ENCODE measurements at regions not wholly inside any gene's neighbourhood (a gene's known extent, or its start where the extent isn't known, plus 50 kb on each side); places are given as distances from the start of the nearest gene placed in this dataset.

DNA sequence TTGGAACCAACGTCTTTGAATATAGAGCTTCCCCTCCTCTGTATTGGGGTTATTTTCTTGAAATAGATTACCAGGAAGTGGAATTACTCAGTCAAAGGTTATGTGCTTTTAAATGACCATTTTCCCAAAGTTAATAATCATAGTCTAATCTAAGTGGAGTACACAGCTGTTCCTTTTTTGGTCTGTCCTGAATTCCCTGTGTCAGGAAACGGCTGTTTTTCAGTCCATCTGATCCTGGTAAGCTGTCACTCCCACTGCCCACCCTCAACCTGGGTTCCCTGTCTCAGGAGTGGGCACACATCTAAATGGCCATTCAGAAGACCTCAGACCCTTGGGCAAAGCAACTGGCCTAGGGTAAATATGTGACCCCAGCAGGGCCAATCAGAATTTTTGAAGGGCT, 57.6 kb upstream of the KSR1 start:
- TF ChIP-seq, protein P1, sequence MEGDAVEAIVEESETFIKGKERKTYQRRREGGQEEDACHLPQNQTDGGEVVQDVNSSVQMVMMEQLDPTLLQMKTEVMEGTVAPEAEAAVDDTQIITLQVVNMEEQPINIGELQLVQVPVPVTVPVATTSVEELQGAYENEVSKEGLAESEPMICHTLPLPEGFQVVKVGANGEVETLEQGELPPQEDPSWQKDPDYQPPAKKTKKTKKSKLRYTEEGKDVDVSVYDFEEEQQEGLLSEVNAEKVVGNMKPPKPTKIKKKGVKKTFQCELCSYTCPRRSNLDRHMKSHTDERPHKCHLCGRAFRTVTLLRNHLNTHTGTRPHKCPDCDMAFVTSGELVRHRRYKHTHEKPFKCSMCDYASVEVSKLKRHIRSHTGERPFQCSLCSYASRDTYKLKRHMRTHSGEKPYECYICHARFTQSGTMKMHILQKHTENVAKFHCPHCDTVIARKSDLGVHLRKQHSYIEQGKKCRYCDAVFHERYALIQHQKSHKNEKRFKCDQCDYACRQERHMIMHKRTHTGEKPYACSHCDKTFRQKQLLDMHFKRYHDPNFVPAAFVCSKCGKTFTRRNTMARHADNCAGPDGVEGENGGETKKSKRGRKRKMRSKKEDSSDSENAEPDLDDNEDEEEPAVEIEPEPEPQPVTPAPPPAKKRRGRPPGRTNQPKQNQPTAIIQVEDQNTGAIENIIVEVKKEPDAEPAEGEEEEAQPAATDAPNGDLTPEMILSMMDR (conservative IDR thresholded peaks at IDR 0.05), result no peak

DNA sequence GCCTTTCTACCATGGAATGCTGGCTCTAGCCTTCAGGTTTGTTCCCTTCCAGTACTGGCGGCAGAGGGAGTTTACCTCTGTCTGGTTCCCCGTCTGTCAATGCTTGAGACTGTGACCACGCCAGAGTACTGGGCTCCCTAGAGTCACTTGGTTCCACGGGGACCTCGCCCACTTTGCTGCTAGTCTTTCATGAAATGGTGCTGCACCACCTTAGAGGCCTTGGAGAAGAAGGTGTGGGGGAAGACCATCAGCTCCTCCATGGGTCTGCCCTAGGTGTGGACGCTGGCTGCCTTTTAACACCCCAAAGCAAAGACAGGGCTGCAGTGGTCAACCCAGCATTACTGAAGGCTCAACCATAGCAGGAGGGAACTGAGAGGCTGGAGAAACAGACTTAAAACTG, 55.3 kb upstream of the KSR1 start:
- TF ChIP-seq, protein P1 (conservative IDR thresholded peaks at IDR 0.05), result no peak
- no peak overlapping the region for H3K27ac ChIP-seq

More for the DNA sequence above, 57.6 kb upstream of the KSR1 start:
- H3K27ac ChIP-seq, result no peak overlapping the region

DNA sequence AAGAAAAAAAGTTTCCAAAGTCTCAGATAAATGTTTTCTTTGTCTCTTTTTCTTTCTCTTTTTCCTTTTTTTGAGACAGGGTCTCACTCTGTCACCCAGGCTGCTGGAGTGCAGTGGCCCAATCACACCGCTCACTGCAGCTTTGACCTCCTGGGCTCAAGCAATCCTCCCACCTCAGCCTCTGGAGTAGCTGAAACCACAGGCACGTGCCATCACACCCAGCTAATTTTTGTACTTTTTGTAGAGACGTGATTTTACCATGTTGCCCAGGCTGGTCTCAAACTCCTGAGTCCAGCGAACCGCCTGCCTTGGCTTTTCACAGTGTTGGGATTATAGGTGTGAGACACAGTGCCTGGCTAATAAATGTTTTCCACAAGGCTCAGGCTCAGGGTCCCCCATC, 53.3 kb upstream of the KSR1 start:
- no peak overlapping the region for H3K27ac ChIP-seq
- TF ChIP-seq, protein P1 (conservative IDR thresholded peaks at IDR 0.05), result no peak

DNA sequence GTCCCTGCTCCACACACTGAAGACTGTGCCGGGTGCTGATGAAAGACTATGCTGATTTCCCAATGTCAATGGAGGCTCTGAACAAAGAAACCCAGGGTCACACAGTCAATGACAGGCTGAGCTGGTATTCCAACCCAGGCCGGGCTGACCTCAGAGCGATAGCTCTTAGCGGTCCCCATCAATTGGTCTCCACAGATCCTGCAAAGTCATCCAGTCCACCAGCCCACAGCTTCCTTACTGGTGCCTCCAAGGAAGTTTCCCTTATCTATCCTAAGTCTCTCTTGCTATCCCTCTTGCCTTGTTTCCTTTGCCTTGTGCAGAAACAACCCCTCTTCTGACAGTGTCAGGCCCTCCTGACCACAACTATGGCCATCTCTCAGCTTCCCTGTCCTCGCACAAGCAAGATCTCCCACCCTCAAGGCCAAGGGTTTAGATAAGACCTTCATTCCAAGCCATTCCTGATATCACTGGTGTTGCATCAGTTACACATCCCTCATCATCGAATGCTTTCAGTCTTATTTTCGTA, 52.7 kb upstream of the KSR1 start:
- TF ChIP-seq, protein P1 (conservative IDR thresholded peaks at IDR 0.05), result no peak
- H3K27ac ChIP-seq, result no peak overlapping the region

DNA sequence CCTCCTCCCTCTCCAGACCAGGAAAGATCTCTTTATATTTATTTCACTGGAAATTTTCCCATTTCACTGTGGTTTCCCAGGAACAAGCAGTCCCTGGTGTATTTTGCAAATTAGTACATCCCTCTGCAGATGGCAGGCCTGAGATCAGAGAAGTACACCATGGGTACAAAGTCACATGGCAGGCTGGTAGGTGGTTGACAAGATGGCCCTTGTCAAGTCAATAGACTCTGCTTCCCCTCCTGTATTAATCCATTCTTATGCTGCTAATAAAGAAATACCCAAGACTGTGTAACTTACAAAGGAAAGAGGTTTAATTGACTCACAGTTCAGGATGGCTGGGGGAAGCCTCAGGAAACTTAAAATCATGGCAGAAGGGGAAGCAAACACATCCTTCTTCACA, 51.6 kb upstream of the KSR1 start:
- H3K27ac ChIP-seq, result no peak overlapping the region
- TF ChIP-seq, protein P1 (conservative IDR thresholded peaks at IDR 0.05), result no peak

All from VCaP (cell line).